ENCODE measurements at regions not wholly inside any gene's neighbourhood (a gene's known extent, or its start where the extent isn't known, plus 50 kb on each side); places are given as distances from the start of the nearest gene placed in this dataset.

GRCh38 chr1:79785561-79785960 is 779.0 kb upstream of the ADGRL4 start:
- DNase-seq (ENCODE audit: low spot score): no peak
- ChIA-PET POLR2A (interaction anchor here (1.1 to 1.2 kb wide), 2 partner anchors 8 to 13 kb away, joined by 3 to 5 read pairs; no protein-coding TSS in a partner anchor), CTCF (ENCODE audit: unreplicated experiment) (no interaction called here)
- BruUV-seq (replicated peaks): no TSS peak
- Histone ChIP-seq H3K36me3 (ENCODE audit: insufficient read depth, low read length) (no peaks in the 10 kb centered on the region), H3K9me2 (ENCODE audit: insufficient read depth, low read length) (no peaks in the 10 kb centered on the region), H3K9me3 (ENCODE audit: low read length) (no peaks in the 10 kb centered on the region), H3K4me3 (ENCODE audit: low read depth, low read length, poor library complexity, severe bottlenecking) (no peak overlapping the region), H3K4me1 (ENCODE audit: insufficient read depth, low read length, poor library complexity, severe bottlenecking) (peaks cover 9% of the 10 kb centered on the region), H2AFZ (ENCODE audit: low read length) (peak overlapping the region; percentile 36; the same call in 1 of the 2 replicates), H3K4me2 (ENCODE audit: low read length) (no peak overlapping the region), H3K79me2 (ENCODE audit: insufficient read depth, low read depth, low read length) (no peaks in the 10 kb centered on the region), H3K27ac (ENCODE audit: low read depth, low read length, poor library complexity, severe bottlenecking) (no peak overlapping the region), H4K20me1 (ENCODE audit: insufficient read depth, low read length) (no peaks in the 10 kb centered on the region)
- TF ChIP-seq EZH2phosphoT487 (IDR thresholded peaks at IDR 0.05; ENCODE audit: borderline replicate concordance, low read depth, low read length) (no peak), CTCF (conservative IDR thresholded peaks at IDR 0.05; ENCODE audit: low read length) (no peak)
- intact Hi-C loops (cut with micrococcal nuclease; ENCODE audit: unreplicated experiment): no loop called here

GRCh38 chr1:79781261-79781660 is 774.7 kb upstream of the ADGRL4 start:
- Histone ChIP-seq H3K4me1 (ENCODE audit: insufficient read depth, low read length, poor library complexity, severe bottlenecking) (peaks cover 28% of the 10 kb centered on the region), H3K9me3 (ENCODE audit: low read length) (peaks cover 5% of the 10 kb centered on the region; the same call in 1 of the 2 replicates), H3K4me3 (ENCODE audit: low read depth, low read length, poor library complexity, severe bottlenecking) (no peak overlapping the region), H2AFZ (ENCODE audit: low read length) (no peak overlapping the region), H3K27ac (ENCODE audit: low read depth, low read length, poor library complexity, severe bottlenecking) (no peak overlapping the region), H3K9me2 (ENCODE audit: insufficient read depth, low read length) (no peaks in the 10 kb centered on the region), H3K4me2 (ENCODE audit: low read length) (no peak overlapping the region), H3K79me2 (ENCODE audit: insufficient read depth, low read depth, low read length) (no peaks in the 10 kb centered on the region), H4K20me1 (ENCODE audit: insufficient read depth, low read length) (no peaks in the 10 kb centered on the region), H3K36me3 (ENCODE audit: insufficient read depth, low read length) (peaks cover 6% of the 10 kb centered on the region; the same call in 1 of the 2 replicates)
- POLR2A ChIA-PET: interaction anchor here (0.5 to 1.8 kb wide), 8 partner anchors 10 to 260 kb away, joined by 3 to 6 read pairs (median 4); no protein-coding TSS in a partner anchor
- no TSS peak for BruUV-seq (replicated peaks)
- intact Hi-C loops (cut with micrococcal nuclease; ENCODE audit: unreplicated experiment): no loop called here
- CTCF ChIA-PET (ENCODE audit: unreplicated experiment): no interaction called here
- DNase-seq (ENCODE audit: low spot score): no peak
- TF ChIP-seq EZH2phosphoT487 (IDR thresholded peaks at IDR 0.05; ENCODE audit: borderline replicate concordance, low read depth, low read length) (no peak), CTCF (conservative IDR thresholded peaks at IDR 0.05; ENCODE audit: low read length) (no peak)

- no peak for TF ChIP-seq CTCF (conservative IDR thresholded peaks at IDR 0.05; ENCODE audit: low read length)
- TF ChIP-seq EZH2phosphoT487 (IDR thresholded peaks at IDR 0.05; ENCODE audit: borderline replicate concordance, low read depth, low read length): no peak
- POLR2A ChIA-PET: interaction anchor here (0.6 to 1.7 kb wide), 4 partner anchors 8 to 258 kb away, joined by 3 to 5 read pairs (median 5); no protein-coding TSS in a partner anchor
- intact Hi-C loops (cut with micrococcal nuclease; ENCODE audit: unreplicated experiment): loop anchor here (10.0 kb wide), 1 partner anchor 283 kb away; no protein-coding TSS in a partner anchor
- peak; percentile 85 for DNase-seq (ENCODE audit: low spot score)
- H4K20me1 ChIP-seq (ENCODE audit: insufficient read depth, low read length): no peaks in the 10 kb centered on the region
- peaks cover 5% of the 10 kb centered on the region; the same call in 1 of the 2 replicates for H3K9me3 ChIP-seq (ENCODE audit: low read length)
- BruUV-seq (replicated peaks): no TSS peak
- H3K36me3 ChIP-seq (ENCODE audit: insufficient read depth, low read length): peaks cover 6% of the 10 kb centered on the region; the same call in 1 of the 2 replicates
- peak overlapping the region; percentile 93; the same call in 1 of the 2 replicates for H2AFZ ChIP-seq (ENCODE audit: low read length)
- H3K9me2 ChIP-seq (ENCODE audit: insufficient read depth, low read length): no peaks in the 10 kb centered on the region
- peak overlapping the region; percentile 75 for H3K27ac ChIP-seq (ENCODE audit: low read depth, low read length, poor library complexity, severe bottlenecking)
- no peaks in the 10 kb centered on the region for H3K79me2 ChIP-seq (ENCODE audit: insufficient read depth, low read depth, low read length)
- H3K4me2 ChIP-seq (ENCODE audit: low read length): peak overlapping the region; percentile 63
- no peak overlapping the region for H3K4me3 ChIP-seq (ENCODE audit: low read depth, low read length, poor library complexity, severe bottlenecking)
- peaks cover 20% of the 10 kb centered on the region for H3K4me1 ChIP-seq (ENCODE audit: insufficient read depth, low read length, poor library complexity, severe bottlenecking)
- CTCF ChIA-PET (ENCODE audit: unreplicated experiment): no interaction called here
Observed at GRCh38 chr1:79777481-79778219, 771.1 kb upstream of the ADGRL4 start.
